Mesenteric fat pad (tissue), 1 donor: ENCODE measurements at regions not wholly inside any gene's neighbourhood (a gene's known extent, or its start where the extent isn't known, plus 50 kb on each side); places are given as distances from the start of the nearest gene placed in this dataset.
A peak's percentile ranks its signal among the peaks of the same experiment; 100 is the strongest.

Experiments used
- DNase-seq: peaks from one replicate; pipeline ENCODE4 v3.0.0-alpha.2; 2020; ENCODE audit warnings: low spot score
- donor health status: DM: yes; HTN: yes; CAD: no.

- no peak for DNase-seq
Observed at GRCh38 chr9:28967226-28967625, 1393.9 kb upstream of the C9orf72 start.

- DNase-seq: no peak
Observed at GRCh38 chr9:28970241-28970654, 1397.0 kb upstream of the C9orf72 start.

GRCh38 chr9:28971881-28972280, 1398.6 kb upstream of the C9orf72 start:
- DNase-seq: no peak

- no peak for DNase-seq
Observed at GRCh38 chr9:28976250-28976649, 1403.0 kb upstream of the C9orf72 start.

GRCh38 chr9:28976684-28977083, 1403.4 kb upstream of the C9orf72 start:
- no peak for DNase-seq

- no peak for DNase-seq
Observed at GRCh38 chr9:28981129-28981528, 1407.8 kb upstream of the C9orf72 start.

GRCh38 chr9:28981711-28982110, 1408.4 kb upstream of the C9orf72 start:
- no peak for DNase-seq

- no peak for DNase-seq
Observed at GRCh38 chr9:28984016-28984415, 1410.7 kb upstream of the C9orf72 start.

GRCh38 chr9:28990009-28990408, 1416.7 kb upstream of the C9orf72 start:
- peak; percentile 76 for DNase-seq

- DNase-seq: no peak
Observed at GRCh38 chr9:28999057-28999456, 1425.8 kb upstream of the C9orf72 start.

GRCh38 chr9:28999806-29000205, 1426.5 kb upstream of the C9orf72 start:
- DNase-seq: no peak

GRCh38 chr9:29001006-29001405, 1427.7 kb upstream of the C9orf72 start:
- no peak for DNase-seq

- DNase-seq: no peak
Observed at GRCh38 chr9:29004988-29005387, 1431.7 kb upstream of the C9orf72 start.

GRCh38 chr9:29006628-29007027, 1433.3 kb upstream of the C9orf72 start:
- DNase-seq: no peak

GRCh38 chr9:29012911-29013310, 1439.6 kb upstream of the C9orf72 start:
- DNase-seq: no peak

- no peak for DNase-seq
Observed at GRCh38 chr9:29021632-29022031, 1448.4 kb upstream of the C9orf72 start.

GRCh38 chr9:29038332-29038731, 1465.1 kb upstream of the C9orf72 start:
- no peak for DNase-seq

- no peak for DNase-seq
Observed at GRCh38 chr9:29039258-29039657, 1466.0 kb upstream of the C9orf72 start.

- no peak for DNase-seq
Observed at GRCh38 chr9:29043072-29043471, 1469.8 kb upstream of the C9orf72 start.

GRCh38 chr9:29044959-29045358, 1471.7 kb upstream of the C9orf72 start:
- no peak for DNase-seq

- DNase-seq: no peak
Observed at GRCh38 chr9:29060041-29060440, 1486.8 kb upstream of the C9orf72 start.

GRCh38 chr9:29062446-29062845, 1489.2 kb upstream of the C9orf72 start:
- DNase-seq: no peak

- DNase-seq: no peak
Observed at GRCh38 chr9:29063031-29063430, 1489.8 kb upstream of the C9orf72 start.

- no peak for DNase-seq
Observed at GRCh38 chr9:29066141-29066640, 1492.9 kb upstream of the C9orf72 start.
